Adrenal gland (tissue), 9 donors: ENCODE measurements at regions not wholly inside any gene's neighbourhood (a gene's known extent, or its start where the extent isn't known, plus 50 kb on each side); places are given as distances from the start of the nearest gene placed in this dataset.

Source experiments
- DNase-seq, 7 donors: peaks; one replicate each; pipeline ENCODE4 v3.0.0-alpha.2; 2019 to 2020
- H3K27ac ChIP-seq, 5 donors: fragments of 200-600 bp; sonication (generic) in 4 of 5; 1 replicate in 3 of 5; 2 replicates in 2 of 5; pipeline versions ENCODE4 v1.5.1 to v1.8.0; 2016 to 2020; ENCODE audit warnings: mild to moderate bottlenecking in 1 of 5
- H3K27me3 ChIP-seq: fragments of 200-600 bp; 2 replicates; pipeline ENCODE4 v1.8.0; 2021
- H3K36me3 ChIP-seq, 2 donors: fragments of 200-600 bp; replicated peaks in 1 of 2; 1 replicate in 1 of 2; 2 replicates in 1 of 2; pipeline versions ENCODE4 v1.5.1 to v1.8.0; 2018 to 2022
- H3K4me1 ChIP-seq, 2 donors: fragments of 200-600 bp; replicated peaks in 1 of 2; 1 replicate in 1 of 2; 2 replicates in 1 of 2; pipeline versions ENCODE4 v1.5.1 to v1.8.0; 2018 to 2021
- H3K4me3 ChIP-seq, 4 donors: fragments of 200-600 bp; sonication (generic) in 3 of 4; one replicate each; pipeline ENCODE4 v1.5.1; 2016 to 2018
- H3K9me3 ChIP-seq, 3 donors: fragments of 200-600 bp; sonication (generic) in 1 of 3; replicated peaks in 1 of 3; 1 replicate in 2 of 3; 2 replicates in 1 of 3; pipeline versions ENCODE4 v1.5.1 to v1.8.0; 2016 to 2021
- CTCF ChIP-seq, 6 experiments: fragments of 450-650 bp in 4 of 6; fragments of 200-600 bp in 2 of 6; sonication (generic) in 1 of 6; IDR thresholded peaks; 1 replicate in 5 of 6; 2 replicates in 1 of 6; pipeline versions ENCODE4 v1.5.1 to v1.8.0; 2016 to 2021; ENCODE audit warnings: antibody characterized with exemption in 6 of 6, mild to moderate bottlenecking in 2 of 6, moderate library complexity in 1 of 6
- POLR2A ChIP-seq, 2 donors: fragments of 450-650 bp; IDR thresholded peaks; one replicate each; pipeline ENCODE4 v1.6.1; 2017; ENCODE audit warnings: antibody characterized with exemption in 2 of 2, mild to moderate bottlenecking in 2 of 2, moderate library complexity in 1 of 2
- WGBS, 4 donors: extraction: QIAGEN DNeasy Blood & Tissue Kit in 2 of 4; methylation state at CpG; one replicate each; pipeline versions ENCODE4 v1.1.5 to v1.1.7; 2013 to 2017; 5-methylcytosine and 5-hydroxymethylcytosine counted together
- intact Hi-C, 2 donors: fragments of 100-400 bp; cut with DNase I; formaldehyde crosslinking; loops; one replicate each; pipeline versions ENCODE4 v1.14.1 to v1.15.0; 2022 to 2023
- donor health status: healthy with polysubstance abuse.
- donor health status: Bipolar disorder and iron deficiency.
- donor health status: DM: yes; HTN: yes; CAD: no.
- donor health status: DM: no; HTN: no; CAD: no.
- donor health status: DM: no; HTN: no; CAD: no.

GRCh38 chr2:173419506-173419905 is 64.8 kb downstream of the CDCA7 start:
- H3K27ac ChIP-seq, result no peak overlapping the region
- WGBS, 4 donors, result 36 to 55% (median 44%) methylated on average over 4 of the region's 4 CpGs

GRCh38 chr2:173424886-173425285 is 70.2 kb downstream of the CDCA7 start:
- H3K27me3 ChIP-seq, result peaks cover 14% of the 10 kb centered on the region
- no peaks in the 10 kb centered on the region for H3K9me3 ChIP-seq
- H3K36me3 ChIP-seq, result no peaks in the 10 kb centered on the region
- intact Hi-C loops, result no loop called here
- H3K4me3 ChIP-seq, result no peak overlapping the region
- WGBS, 4 donors, result 57 to 73% (median 71%) methylated on average over 2 of the region's 2 CpGs
- no peak overlapping the region for H3K27ac ChIP-seq
- no peak for DNase-seq
- H3K4me1 ChIP-seq, result no peaks in the 10 kb centered on the region
- TF ChIP-seq POLR2A (IDR thresholded peaks at IDR 0.05) (no peak), CTCF (IDR thresholded peaks at IDR 0.05) (no peak)

More at GRCh38 chr2:173419506-173419905, 64.8 kb downstream of the CDCA7 start:
- Histone ChIP-seq H3K9me3 (no peaks in the 10 kb centered on the region), H3K27me3 (peaks cover 3% of the 10 kb centered on the region), H3K36me3 (no peaks in the 10 kb centered on the region), H3K4me3 (no peak overlapping the region), H3K4me1 (no peaks in the 10 kb centered on the region)
- intact Hi-C loops, result no loop called here
- no peak for DNase-seq
- TF ChIP-seq POLR2A (IDR thresholded peaks at IDR 0.05) (no peak), CTCF (IDR thresholded peaks at IDR 0.05) (no peak)

- Histone ChIP-seq H3K27ac (no peak overlapping the region), H3K27me3 (peaks cover 14% of the 10 kb centered on the region), H3K9me3 (no peaks in the 10 kb centered on the region), H3K4me3 (no peak overlapping the region), H3K4me1 (no peaks in the 10 kb centered on the region), H3K36me3 (no peaks in the 10 kb centered on the region)
- intact Hi-C loops, result no loop called here
- TF ChIP-seq CTCF (IDR thresholded peaks at IDR 0.05) (no peak), POLR2A (IDR thresholded peaks at IDR 0.05) (no peak)
- WGBS, 4 donors, result 66 to 72% (median 69%) methylated on average over 6 of the region's 6 CpGs
- no peak for DNase-seq
Measured at GRCh38 chr2:173427887-173428668, 73.4 kb downstream of the CDCA7 start.

- no peaks in the 10 kb centered on the region for H3K9me3 ChIP-seq
- H3K4me1 ChIP-seq, result no peaks in the 10 kb centered on the region
- H3K36me3 ChIP-seq, result no peaks in the 10 kb centered on the region
- no peak overlapping the region for H3K27ac ChIP-seq
- intact Hi-C loops, result no loop called here
- no peak overlapping the region for H3K4me3 ChIP-seq
- no peaks in the 10 kb centered on the region for H3K27me3 ChIP-seq
- TF ChIP-seq CTCF (IDR thresholded peaks at IDR 0.05) (no peak), POLR2A (IDR thresholded peaks at IDR 0.05) (no peak)
- 70 to 73% (median 70%) methylated on average over 3 to 5 of the region's 5 CpGs for whole genome bisulfite sequencing, 4 donors
- no peak for DNase-seq
Measured at GRCh38 chr2:173431191-173431590, 76.5 kb downstream of the CDCA7 start.
